ENCODE measurements at regions not wholly inside any gene's neighbourhood (a gene's known extent, or its start where the extent isn't known, plus 50 kb on each side); places are given as distances from the start of the nearest gene placed in this dataset.

- TF ChIP-seq EZH2 (IDR thresholded peaks at IDR 0.05; ENCODE audit: insufficient read depth, low read length): no peak
- no peak for TF ChIP-seq CTCF (IDR thresholded peaks at IDR 0.05; ENCODE audit: insufficient read depth, low read depth, low read length)
These were observed 1226.8 kb upstream of the NUDT12 start for GRCh38 chr5:104789366-104789765.

All from astrocyte (in vitro differentiated cells and primary cell).